ENCODE measurements at regions not wholly inside any gene's neighbourhood (a gene's known extent, or its start where the extent isn't known, plus 50 kb on each side); places are given as distances from the start of the nearest gene placed in this dataset.

DNA sequence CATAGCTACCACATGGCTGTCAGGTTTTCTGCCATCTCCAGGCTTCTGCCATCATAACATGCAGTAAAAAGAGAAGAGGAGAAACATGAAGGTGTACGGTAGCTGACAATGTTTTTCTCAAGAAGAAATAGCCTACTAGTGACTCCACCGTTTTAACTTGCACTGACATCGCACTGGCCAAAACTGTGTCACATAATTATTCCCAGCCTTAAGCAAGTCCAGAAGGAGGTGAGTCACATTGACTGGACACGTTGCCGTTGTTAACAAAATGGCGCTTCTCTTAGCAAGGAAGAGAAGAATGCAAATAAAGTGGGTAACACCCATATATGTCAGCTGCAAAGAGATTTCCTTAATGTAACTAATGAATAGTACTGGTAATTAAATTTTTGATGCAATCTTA is 810.4 kb upstream of the SLC10A2 start:
- no peak overlapping the region for H3K4me3 ChIP-seq (replicated peaks; ENCODE audit: low read depth, low read length)
- H3K27me3 ChIP-seq (replicated peaks; ENCODE audit: control insufficient read depth, insufficient read depth, low read length): no peaks in the 10 kb centered on the region
- no peak for TF ChIP-seq CTCF (IDR thresholded peaks at IDR 0.05; ENCODE audit: insufficient read depth, low read length, poor library complexity, severe bottlenecking)
- no peaks in the 10 kb centered on the region for H3K36me3 ChIP-seq (ENCODE audit: control insufficient read depth, insufficient read depth, low read length)
- DNase-seq (ENCODE audit: extremely low read depth, insufficient read length): no peak

DNA sequence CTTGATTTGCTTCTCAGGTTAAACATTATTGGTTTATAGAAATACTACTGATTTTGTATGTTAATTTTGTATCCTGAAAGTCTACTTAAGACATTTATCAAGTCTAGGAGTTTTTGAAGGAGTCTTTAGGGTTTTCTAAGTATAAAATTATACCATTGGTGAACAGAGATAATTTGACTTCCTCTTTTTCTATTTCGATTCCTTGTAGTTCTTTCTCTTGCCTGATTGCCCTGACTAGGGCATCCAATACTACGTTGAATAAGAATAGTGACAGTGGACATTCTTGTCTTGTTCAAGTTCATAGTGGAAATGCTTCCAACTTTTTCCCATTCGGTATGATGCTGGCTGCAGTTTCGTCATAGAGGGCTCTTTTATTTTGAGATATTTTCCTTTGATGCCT is 807.5 kb upstream of the SLC10A2 start:
- no peaks in the 10 kb centered on the region for H3K27me3 ChIP-seq (replicated peaks; ENCODE audit: control insufficient read depth, insufficient read depth, low read length)
- TF ChIP-seq CTCF (IDR thresholded peaks at IDR 0.05; ENCODE audit: insufficient read depth, low read length, poor library complexity, severe bottlenecking): no peak
- H3K36me3 ChIP-seq (ENCODE audit: control insufficient read depth, insufficient read depth, low read length): no peaks in the 10 kb centered on the region
- no peak for DNase-seq (ENCODE audit: extremely low read depth, insufficient read length)
- H3K4me3 ChIP-seq (replicated peaks; ENCODE audit: low read depth, low read length): no peak overlapping the region

- no peaks in the 10 kb centered on the region for H3K27me3 ChIP-seq (replicated peaks; ENCODE audit: control insufficient read depth, insufficient read depth, low read length)
- no peaks in the 10 kb centered on the region for H3K36me3 ChIP-seq (ENCODE audit: control insufficient read depth, insufficient read depth, low read length)
- no peak overlapping the region for H3K4me3 ChIP-seq (replicated peaks; ENCODE audit: low read depth, low read length)
- TF ChIP-seq CTCF (IDR thresholded peaks at IDR 0.05; ENCODE audit: insufficient read depth, low read length, poor library complexity, severe bottlenecking): no peak
- DNase-seq (ENCODE audit: extremely low read depth, insufficient read length): no peak
Measured at GRCh38 chr13:103866048-103866447, 799.8 kb upstream of the SLC10A2 start.

DNA sequence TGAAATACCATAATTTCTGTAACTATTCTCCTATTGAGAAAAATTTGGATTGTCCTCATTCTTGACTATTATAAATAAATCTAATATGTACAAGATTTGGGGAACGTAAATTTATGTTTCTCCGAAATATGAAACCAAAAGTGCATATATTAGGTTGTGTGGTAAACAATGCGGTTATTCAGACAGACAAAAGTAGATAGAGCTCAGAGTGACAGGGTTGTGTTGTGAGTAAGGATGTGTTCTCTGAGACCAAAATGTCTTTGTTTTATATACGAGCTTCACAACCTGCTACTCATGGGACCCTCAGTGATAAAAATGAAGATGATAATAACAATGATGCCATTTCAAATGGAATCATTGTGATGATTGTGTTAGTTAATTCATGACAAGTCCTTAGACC is 796.3 kb upstream of the SLC10A2 start:
- H3K36me3 ChIP-seq (ENCODE audit: control insufficient read depth, insufficient read depth, low read length): no peaks in the 10 kb centered on the region
- no peaks in the 10 kb centered on the region for H3K27me3 ChIP-seq (replicated peaks; ENCODE audit: control insufficient read depth, insufficient read depth, low read length)
- DNase-seq (ENCODE audit: extremely low read depth, insufficient read length): no peak
- no peak overlapping the region for H3K4me3 ChIP-seq (replicated peaks; ENCODE audit: low read depth, low read length)
- no peak for TF ChIP-seq CTCF (IDR thresholded peaks at IDR 0.05; ENCODE audit: insufficient read depth, low read length, poor library complexity, severe bottlenecking)

- Histone ChIP-seq H3K27me3 (replicated peaks; ENCODE audit: control insufficient read depth, insufficient read depth, low read length) (no peaks in the 10 kb centered on the region), H3K36me3 (ENCODE audit: control insufficient read depth, insufficient read depth, low read length) (no peaks in the 10 kb centered on the region), H3K4me3 (replicated peaks; ENCODE audit: low read depth, low read length) (no peak overlapping the region)
- no peak for DNase-seq (ENCODE audit: extremely low read depth, insufficient read length)
- no peak for TF ChIP-seq CTCF (IDR thresholded peaks at IDR 0.05; ENCODE audit: insufficient read depth, low read length, poor library complexity, severe bottlenecking)
Measured at GRCh38 chr13:103859952-103860351, 793.7 kb upstream of the SLC10A2 start.

DNA sequence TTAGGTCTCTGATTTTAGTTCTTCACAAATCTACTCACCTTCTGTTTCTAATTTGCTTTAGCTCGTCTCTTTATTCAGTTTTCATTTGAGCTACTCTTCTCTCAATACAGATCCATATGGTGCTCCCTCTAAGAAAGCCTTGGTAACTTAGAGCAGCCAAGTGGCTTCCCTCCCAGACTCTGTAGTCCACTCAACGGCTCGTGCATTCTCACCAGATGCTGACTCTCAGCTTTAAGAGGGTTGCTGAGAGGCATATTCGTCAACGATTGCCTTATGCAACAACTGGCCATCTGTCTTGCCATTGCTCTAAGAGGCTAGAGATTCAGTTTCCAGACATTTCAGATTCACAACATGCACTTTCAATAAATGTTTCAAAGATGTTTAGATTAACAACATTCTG is 785.8 kb upstream of the SLC10A2 start:
- no peaks in the 10 kb centered on the region for H3K36me3 ChIP-seq (ENCODE audit: control insufficient read depth, insufficient read depth, low read length)
- no peak overlapping the region for H3K4me3 ChIP-seq (replicated peaks; ENCODE audit: low read depth, low read length)
- TF ChIP-seq CTCF (IDR thresholded peaks at IDR 0.05; ENCODE audit: insufficient read depth, low read length, poor library complexity, severe bottlenecking): no peak
- no peak for DNase-seq (ENCODE audit: extremely low read depth, insufficient read length)
- no peaks in the 10 kb centered on the region for H3K27me3 ChIP-seq (replicated peaks; ENCODE audit: control insufficient read depth, insufficient read depth, low read length)
